COR-L47 (cell line): ENCODE measurements at regions not wholly inside any gene's neighbourhood (a gene's known extent, or its start where the extent isn't known, plus 50 kb on each side); places are given as distances from the start of the nearest gene placed in this dataset.

Source experiments
- DNase-seq: peaks from one replicate; lab custom pipeline; 2025; lab: John Stamatoyannopoulos, UW

GRCh38 chr4:41359836-41360213, 103.1 kb downstream of the UCHL1 start:
- no peak for DNase-seq

- peak; percentile 86 for DNase-seq
These were observed 103.6 kb downstream of the UCHL1 start for GRCh38 chr4:41360214-41360920.

GRCh38 chr4:41360921-41361793, 104.4 kb downstream of the UCHL1 start:
- DNase-seq, result peak; percentile 67

GRCh38 chr4:41361794-41362526, 105.2 kb downstream of the UCHL1 start:
- DNase-seq, result no peak

GRCh38 chr4:41362621-41363383, 106.1 kb downstream of the UCHL1 start:
- no peak for DNase-seq

- no peak for DNase-seq
These were observed 106.8 kb downstream of the UCHL1 start for GRCh38 chr4:41363384-41363981.

GRCh38 chr4:41364876-41365275, 108.1 kb downstream of the UCHL1 start:
- no peak for DNase-seq

GRCh38 chr4:41365681-41366080, 109.0 kb downstream of the UCHL1 start:
- DNase-seq, result no peak

GRCh38 chr4:41366911-41367517, 110.3 kb downstream of the UCHL1 start:
- no peak for DNase-seq

GRCh38 chr4:41369680-41370079, 113.0 kb downstream of the UCHL1 start:
- no peak for DNase-seq

GRCh38 chr4:41373221-41373620, 116.5 kb downstream of the UCHL1 start:
- no peak for DNase-seq

GRCh38 chr4:41374490-41374889, 117.8 kb downstream of the UCHL1 start:
- DNase-seq, result no peak

GRCh38 chr4:41375561-41375960, 118.8 kb downstream of the UCHL1 start:
- DNase-seq, result no peak

- DNase-seq, result no peak
These were observed 120.5 kb downstream of the UCHL1 start for GRCh38 chr4:41377196-41377595.

- no peak for DNase-seq
These were observed 122.5 kb downstream of the UCHL1 start for GRCh38 chr4:41379230-41379629.

GRCh38 chr4:41380511-41381157, 123.9 kb downstream of the UCHL1 start:
- no peak for DNase-seq

- no peak for DNase-seq
These were observed 124.7 kb downstream of the UCHL1 start for GRCh38 chr4:41381384-41381783.

- DNase-seq, result no peak
These were observed 128.3 kb downstream of the UCHL1 start for GRCh38 chr4:41384992-41385391.

GRCh38 chr4:41385481-41385880, 128.8 kb downstream of the UCHL1 start:
- no peak for DNase-seq

- no peak for DNase-seq
These were observed 131.4 kb downstream of the UCHL1 start for GRCh38 chr4:41388080-41388479.

GRCh38 chr4:41389356-41389755, 132.6 kb downstream of the UCHL1 start:
- no peak for DNase-seq
